ENCODE measurements at regions not wholly inside any gene's neighbourhood (a gene's known extent, or its start where the extent isn't known, plus 50 kb on each side); places are given as distances from the start of the nearest gene placed in this dataset.

DNA sequence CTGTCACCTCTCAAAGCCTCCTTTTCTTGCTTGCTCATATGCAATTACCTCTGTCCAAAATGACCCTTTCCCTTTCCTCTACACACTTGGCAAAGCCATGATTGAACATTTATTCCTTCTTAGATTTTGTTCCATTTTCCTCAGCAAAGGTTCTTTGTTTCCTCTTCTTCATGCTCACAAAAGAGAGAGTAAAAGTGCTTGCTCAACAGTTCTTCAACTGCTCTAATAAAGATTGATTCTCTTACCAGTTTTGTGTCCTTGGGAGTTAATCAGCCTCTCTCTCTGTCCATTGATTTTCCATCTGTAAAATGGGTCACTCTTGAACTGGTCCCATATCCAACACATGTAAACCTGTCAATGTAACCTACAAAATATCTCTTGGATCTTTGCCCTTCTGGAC is 186.4 kb downstream of the WNT5A start:
- Histone ChIP-seq H2AK5ac (ENCODE audit: low read depth, low read length) (no peak overlapping the region), H3K9ac (ENCODE audit: low read depth, low read length, poor library complexity) (no peak overlapping the region), H4K8ac (ENCODE audit: low read depth, low read length) (no peak overlapping the region), H3K4me1 (ENCODE audit: control insufficient read depth in 2 of 2, insufficient read depth in 1 of 2, low read depth in 1 of 2, low read length in 2 of 2) (peaks cover 0 to 1% of the 10 kb centered on the region in 2 donors), H3K4ac (ENCODE audit: low read length) (no peak overlapping the region), H3K79me1 (ENCODE audit: low read depth, low read length) (no peaks in the 10 kb centered on the region), H3K14ac (ENCODE audit: low read length) (no peak overlapping the region), H3K27ac (replicated peaks; ENCODE audit: low read length) (no peak overlapping the region), H2BK5ac (ENCODE audit: low read length) (no peak overlapping the region), H3K27me3 (ENCODE audit: control insufficient read depth in 3 of 3, insufficient read depth in 3 of 3, low read depth in 1 of 3, low read length in 3 of 3) (no peaks in the 10 kb centered on the region), H3K4me2 (ENCODE audit: insufficient read depth, low read length, poor library complexity, severe bottlenecking) (no peak overlapping the region), H3K18ac (ENCODE audit: low read length) (no peak overlapping the region), H3K4me3 (ENCODE audit: low read length in 2 of 2) (no peak overlapping the region), H2BK15ac (ENCODE audit: low read length) (no peak overlapping the region), H2BK12ac (ENCODE audit: low read length) (no peak overlapping the region), H2BK120ac (ENCODE audit: low read depth, low read length) (no peak overlapping the region), H3K9me3 (replicated peaks in 1 of 2; ENCODE audit: control insufficient read depth in 2 of 2, insufficient read depth in 1 of 2, low read depth in 1 of 2, low read length in 2 of 2) (peaks cover 1 to 7% of the 10 kb centered on the region in 2 donors), H3K36me3 (replicated peaks in 1 of 2; ENCODE audit: control insufficient read depth in 2 of 2, insufficient read depth in 2 of 2, low read length in 2 of 2) (no peaks in the 10 kb centered on the region), H4K91ac (ENCODE audit: low read depth, low read length, poor library complexity) (no peak overlapping the region), H2AFZ (ENCODE audit: low read length) (no peak overlapping the region), H3K23ac (ENCODE audit: low read depth, low read length, poor library complexity) (no peak overlapping the region)
- no peak for DNase-seq (ENCODE audit: low spot score)

DNA sequence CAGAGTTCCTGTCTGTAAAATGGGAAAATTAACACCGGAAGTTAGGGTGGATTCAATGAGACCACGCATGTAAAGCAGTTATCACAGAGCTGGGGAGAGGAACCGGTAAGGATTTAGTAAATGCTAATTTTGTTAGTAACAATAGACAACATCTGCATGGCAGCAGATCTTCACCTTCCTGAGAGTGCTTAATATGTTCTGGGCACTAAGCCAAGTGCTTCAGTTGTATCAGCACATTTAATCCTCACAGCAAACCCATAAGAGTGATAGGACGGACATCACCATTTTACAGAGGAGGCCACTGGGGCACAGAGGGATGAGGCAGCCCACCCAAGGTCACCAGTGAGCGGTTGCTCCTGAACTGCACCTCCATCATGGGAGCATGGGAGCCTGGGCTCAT is 189.4 kb downstream of the WNT5A start:
- H3K4ac ChIP-seq (ENCODE audit: low read length) = no peak overlapping the region
- no peak overlapping the region for H2BK5ac ChIP-seq (ENCODE audit: low read length)
- no peak overlapping the region for H4K8ac ChIP-seq (ENCODE audit: low read depth, low read length)
- H3K23ac ChIP-seq (ENCODE audit: low read depth, low read length, poor library complexity) = no peak overlapping the region
- H2BK15ac ChIP-seq (ENCODE audit: low read length) = no peak overlapping the region
- no peak overlapping the region for H2AFZ ChIP-seq (ENCODE audit: low read length)
- no peak overlapping the region for H3K4me2 ChIP-seq (ENCODE audit: insufficient read depth, low read length, poor library complexity, severe bottlenecking)
- H3K36me3 ChIP-seq (replicated peaks in 1 of 2; ENCODE audit: control insufficient read depth in 2 of 2, insufficient read depth in 2 of 2, low read length in 2 of 2) = no peaks in the 10 kb centered on the region
- H3K27ac ChIP-seq (replicated peaks; ENCODE audit: low read length) = no peak overlapping the region
- H3K4me1 ChIP-seq (ENCODE audit: control insufficient read depth in 2 of 2, insufficient read depth in 1 of 2, low read depth in 1 of 2, low read length in 2 of 2) = no peaks in the 10 kb centered on the region
- no peak overlapping the region for H4K91ac ChIP-seq (ENCODE audit: low read depth, low read length, poor library complexity)
- H2BK12ac ChIP-seq (ENCODE audit: low read length) = no peak overlapping the region
- no peak overlapping the region for H3K14ac ChIP-seq (ENCODE audit: low read length)
- no peak overlapping the region for H2AK5ac ChIP-seq (ENCODE audit: low read depth, low read length)
- H3K27me3 ChIP-seq (ENCODE audit: control insufficient read depth in 3 of 3, insufficient read depth in 3 of 3, low read depth in 1 of 3, low read length in 3 of 3) = no peaks in the 10 kb centered on the region
- peaks cover 1 to 7% of the 10 kb centered on the region in 2 donors for H3K9me3 ChIP-seq (replicated peaks in 1 of 2; ENCODE audit: control insufficient read depth in 2 of 2, insufficient read depth in 1 of 2, low read depth in 1 of 2, low read length in 2 of 2)
- no peak overlapping the region for H3K18ac ChIP-seq (ENCODE audit: low read length)
- no peak overlapping the region for H3K4me3 ChIP-seq (ENCODE audit: low read length in 2 of 2)
- H2BK120ac ChIP-seq (ENCODE audit: low read depth, low read length) = no peak overlapping the region
- no peak overlapping the region for H3K9ac ChIP-seq (ENCODE audit: low read depth, low read length, poor library complexity)
- no peaks in the 10 kb centered on the region for H3K79me1 ChIP-seq (ENCODE audit: low read depth, low read length)
- WGBS, 2 donors (ENCODE audit: extremely low coverage in 2 of 2, insufficient read length in 2 of 2, insufficient replicate concordance in 1 of 2) = no CpG with 5 or more reads among the region's 5 CpGs
- DNase-seq (ENCODE audit: low spot score) = no peak

DNA sequence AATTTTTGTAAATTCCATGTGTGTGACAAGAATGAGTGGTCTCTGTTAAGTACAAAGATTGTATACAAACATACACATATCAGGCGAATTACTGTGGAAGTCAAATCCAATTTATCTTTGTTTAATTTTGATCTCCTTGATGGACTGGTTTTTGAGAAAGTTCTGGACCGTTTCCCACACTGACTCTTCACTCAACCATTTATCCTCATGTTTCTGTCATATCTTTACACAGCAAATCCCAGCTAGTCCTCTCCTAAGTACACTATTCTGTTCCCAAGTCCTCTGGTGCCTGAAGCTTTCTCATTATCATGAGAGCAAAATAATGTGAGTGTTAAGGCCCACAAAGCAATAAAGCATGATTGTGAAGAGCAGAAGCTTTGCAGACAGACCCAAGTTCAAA is 189.9 kb downstream of the WNT5A start:
- H3K4me3 ChIP-seq (ENCODE audit: low read length in 2 of 2) = no peak overlapping the region
- no peak overlapping the region for H2BK120ac ChIP-seq (ENCODE audit: low read depth, low read length)
- no peaks in the 10 kb centered on the region for H3K36me3 ChIP-seq (replicated peaks in 1 of 2; ENCODE audit: control insufficient read depth in 2 of 2, insufficient read depth in 2 of 2, low read length in 2 of 2)
- peaks cover 0 to 1% of the 10 kb centered on the region in 2 donors for H3K4me1 ChIP-seq (ENCODE audit: control insufficient read depth in 2 of 2, insufficient read depth in 1 of 2, low read depth in 1 of 2, low read length in 2 of 2)
- no peak overlapping the region for H3K4ac ChIP-seq (ENCODE audit: low read length)
- DNase-seq (ENCODE audit: low spot score) = no peak
- no peak overlapping the region for H3K14ac ChIP-seq (ENCODE audit: low read length)
- H2BK12ac ChIP-seq (ENCODE audit: low read length) = no peak overlapping the region
- no peak overlapping the region for H3K18ac ChIP-seq (ENCODE audit: low read length)
- H2AK5ac ChIP-seq (ENCODE audit: low read depth, low read length) = no peak overlapping the region
- H3K9ac ChIP-seq (ENCODE audit: low read depth, low read length, poor library complexity) = no peak overlapping the region
- H3K27ac ChIP-seq (replicated peaks; ENCODE audit: low read length) = no peak overlapping the region
- no peak overlapping the region for H3K4me2 ChIP-seq (ENCODE audit: insufficient read depth, low read length, poor library complexity, severe bottlenecking)
- peaks cover 1 to 7% of the 10 kb centered on the region in 2 donors for H3K9me3 ChIP-seq (replicated peaks in 1 of 2; ENCODE audit: control insufficient read depth in 2 of 2, insufficient read depth in 1 of 2, low read depth in 1 of 2, low read length in 2 of 2)
- no CpG with 5 or more reads among the region's 2 CpGs for WGBS, 2 donors (ENCODE audit: extremely low coverage in 2 of 2, insufficient read length in 2 of 2, insufficient replicate concordance in 1 of 2)
- H2AFZ ChIP-seq (ENCODE audit: low read length) = no peak overlapping the region
- H2BK15ac ChIP-seq (ENCODE audit: low read length) = no peak overlapping the region
- H4K91ac ChIP-seq (ENCODE audit: low read depth, low read length, poor library complexity) = no peak overlapping the region
- H3K27me3 ChIP-seq (ENCODE audit: control insufficient read depth in 3 of 3, insufficient read depth in 3 of 3, low read depth in 1 of 3, low read length in 3 of 3) = no peaks in the 10 kb centered on the region
- H4K8ac ChIP-seq (ENCODE audit: low read depth, low read length) = no peak overlapping the region
- H2BK5ac ChIP-seq (ENCODE audit: low read length) = no peak overlapping the region
- no peaks in the 10 kb centered on the region for H3K79me1 ChIP-seq (ENCODE audit: low read depth, low read length)
- no peak overlapping the region for H3K23ac ChIP-seq (ENCODE audit: low read depth, low read length, poor library complexity)

DNA sequence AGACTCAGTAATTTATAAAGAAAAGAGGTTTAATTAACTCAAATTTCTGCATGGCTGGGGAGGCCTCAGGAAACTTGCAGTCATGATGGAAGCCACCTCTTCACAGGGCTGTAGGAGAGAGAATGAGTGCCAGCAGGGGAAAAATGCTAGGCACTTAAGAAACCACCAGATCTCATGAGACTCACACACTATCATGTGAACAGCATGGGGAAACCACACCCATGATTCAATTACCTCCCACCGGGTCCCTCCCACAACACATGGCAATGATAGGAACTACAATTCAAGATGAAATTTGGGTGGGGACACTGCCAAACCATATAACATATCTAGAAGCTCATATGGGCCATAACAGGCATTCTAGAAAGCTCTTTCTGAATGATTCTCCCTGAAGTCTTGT is 190.3 kb downstream of the WNT5A start:
- Histone ChIP-seq H2BK120ac (ENCODE audit: low read depth, low read length) (no peak overlapping the region), H2BK12ac (ENCODE audit: low read length) (no peak overlapping the region), H3K27ac (replicated peaks; ENCODE audit: low read length) (no peak overlapping the region), H3K27me3 (ENCODE audit: control insufficient read depth in 3 of 3, insufficient read depth in 3 of 3, low read depth in 1 of 3, low read length in 3 of 3) (no peaks in the 10 kb centered on the region), H3K36me3 (replicated peaks in 1 of 2; ENCODE audit: control insufficient read depth in 2 of 2, insufficient read depth in 2 of 2, low read length in 2 of 2) (no peaks in the 10 kb centered on the region), H2BK15ac (ENCODE audit: low read length) (no peak overlapping the region), H2AK5ac (ENCODE audit: low read depth, low read length) (no peak overlapping the region), H3K79me1 (ENCODE audit: low read depth, low read length) (no peaks in the 10 kb centered on the region), H3K14ac (ENCODE audit: low read length) (no peak overlapping the region), H3K23ac (ENCODE audit: low read depth, low read length, poor library complexity) (no peak overlapping the region), H3K4me3 (ENCODE audit: low read length in 2 of 2) (no peak overlapping the region), H2AFZ (ENCODE audit: low read length) (no peak overlapping the region), H3K9ac (ENCODE audit: low read depth, low read length, poor library complexity) (no peak overlapping the region), H4K8ac (ENCODE audit: low read depth, low read length) (no peak overlapping the region), H3K4me2 (ENCODE audit: insufficient read depth, low read length, poor library complexity, severe bottlenecking) (no peak overlapping the region), H4K91ac (ENCODE audit: low read depth, low read length, poor library complexity) (no peak overlapping the region), H2BK5ac (ENCODE audit: low read length) (no peak overlapping the region), H3K18ac (ENCODE audit: low read length) (no peak overlapping the region), H3K4ac (ENCODE audit: low read length) (no peak overlapping the region), H3K9me3 (replicated peaks in 1 of 2; ENCODE audit: control insufficient read depth in 2 of 2, insufficient read depth in 1 of 2, low read depth in 1 of 2, low read length in 2 of 2) (peaks cover 1 to 7% of the 10 kb centered on the region in 2 donors), H3K4me1 (ENCODE audit: control insufficient read depth in 2 of 2, insufficient read depth in 1 of 2, low read depth in 1 of 2, low read length in 2 of 2) (peaks cover 0 to 2% of the 10 kb centered on the region in 2 donors)
- no peak for DNase-seq (ENCODE audit: low spot score)
- no CpG with 5 or more reads among the region's 1 CpG for WGBS, 2 donors (ENCODE audit: extremely low coverage in 2 of 2, insufficient read length in 2 of 2, insufficient replicate concordance in 1 of 2)

All from neuronal stem cell (in vitro differentiated cells).